Stomach (tissue), 4 donors: ENCODE measurements at regions not wholly inside any gene's neighbourhood (a gene's known extent, or its start where the extent isn't known, plus 50 kb on each side); places are given as distances from the start of the nearest gene placed in this dataset.

Source experiments
- EP300 ChIP-seq: sonication (generic); formaldehyde crosslinking; IDR thresholded peaks from one replicate; pipeline ENCODE4 v1.6.1; 2017; ENCODE audit warnings: antibody characterized with exemption
- POLR2A ChIP-seq, 4 donors: fragments of 450-650 bp; IDR thresholded peaks; one replicate each; pipeline ENCODE4 v1.6.1; 2016; ENCODE audit warnings: antibody characterized with exemption in 4 of 4, control low read depth in 2 of 4, mild to moderate bottlenecking in 1 of 4, moderate library complexity in 1 of 4
- POLR2AphosphoS5 ChIP-seq, 3 donors: sonication (generic); formaldehyde crosslinking; IDR thresholded peaks; one replicate each; pipeline ENCODE4 v1.6.1; 2016; ENCODE audit warnings: antibody characterized with exemption in 3 of 3
- TF ChIP-seq, protein P1 (sequence below), 7 experiments: fragments of 450-650 bp in 4 of 7; fragments of 200-600 bp in 3 of 7; sonication (generic) in 3 of 7; IDR thresholded peaks; one replicate each; pipeline ENCODE4 v1.5.1; 2016 to 2019; ENCODE audit warnings: antibody characterized with exemption in 7 of 7, control low read depth in 2 of 7, mild to moderate bottlenecking in 1 of 7

GRCh38 chr7:115273139-115273772 is 351.4 kb downstream of the MDFIC start:
- TF ChIP-seq POLR2AphosphoS5 (IDR thresholded peaks at IDR 0.05) (no peak), POLR2A (IDR thresholded peaks at IDR 0.05) (no peak), EP300 (no peak)
- TF ChIP-seq, protein P1, sequence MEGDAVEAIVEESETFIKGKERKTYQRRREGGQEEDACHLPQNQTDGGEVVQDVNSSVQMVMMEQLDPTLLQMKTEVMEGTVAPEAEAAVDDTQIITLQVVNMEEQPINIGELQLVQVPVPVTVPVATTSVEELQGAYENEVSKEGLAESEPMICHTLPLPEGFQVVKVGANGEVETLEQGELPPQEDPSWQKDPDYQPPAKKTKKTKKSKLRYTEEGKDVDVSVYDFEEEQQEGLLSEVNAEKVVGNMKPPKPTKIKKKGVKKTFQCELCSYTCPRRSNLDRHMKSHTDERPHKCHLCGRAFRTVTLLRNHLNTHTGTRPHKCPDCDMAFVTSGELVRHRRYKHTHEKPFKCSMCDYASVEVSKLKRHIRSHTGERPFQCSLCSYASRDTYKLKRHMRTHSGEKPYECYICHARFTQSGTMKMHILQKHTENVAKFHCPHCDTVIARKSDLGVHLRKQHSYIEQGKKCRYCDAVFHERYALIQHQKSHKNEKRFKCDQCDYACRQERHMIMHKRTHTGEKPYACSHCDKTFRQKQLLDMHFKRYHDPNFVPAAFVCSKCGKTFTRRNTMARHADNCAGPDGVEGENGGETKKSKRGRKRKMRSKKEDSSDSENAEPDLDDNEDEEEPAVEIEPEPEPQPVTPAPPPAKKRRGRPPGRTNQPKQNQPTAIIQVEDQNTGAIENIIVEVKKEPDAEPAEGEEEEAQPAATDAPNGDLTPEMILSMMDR (IDR thresholded peaks at IDR 0.05) = no peak
